Stimulated activated CD8-positive, alpha-beta memory T cell treated with anti-CD3 and anti-CD28 coated beads, Interleukin-2, amount 100 ng/mL, for 48 hours (primary cell): ENCODE measurements at regions not wholly inside any gene's neighbourhood (a gene's known extent, or its start where the extent isn't known, plus 50 kb on each side); places are given as distances from the start of the nearest gene placed in this dataset.

Source experiments
- DNase-seq, 2 donors: peaks; one replicate each; pipeline ENCODE4 v3.0.0-alpha.2; 2020; ENCODE audit warnings: low read depth in 2 of 2

DNA sequence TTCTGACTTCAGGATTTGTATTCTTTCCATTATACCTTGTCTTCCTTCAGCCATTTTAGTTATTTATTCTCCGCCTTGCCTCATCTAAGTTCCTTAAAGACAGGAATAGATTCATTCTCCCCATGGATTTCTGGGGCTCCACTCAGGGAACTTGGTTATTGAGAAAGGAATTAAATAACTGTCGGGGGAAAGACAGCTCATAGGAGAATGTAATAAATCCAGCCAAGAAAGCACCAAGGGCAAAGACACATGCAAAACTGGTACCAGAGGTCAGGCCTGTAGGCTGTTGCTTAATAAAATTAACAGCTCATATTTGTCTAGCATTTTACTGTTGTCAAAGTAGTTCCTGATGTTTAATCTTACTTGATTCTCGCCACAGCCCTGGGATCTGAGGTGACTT is 357.2 kb downstream of the TMEM38B start:
- no peak for DNase-seq

- DNase-seq, result no peak
Observed at GRCh38 chr9:106052166-106052565, 357.8 kb downstream of the TMEM38B start.

- DNase-seq, result no peak
Observed at GRCh38 chr9:106052735-106053134, 358.4 kb downstream of the TMEM38B start.

DNA sequence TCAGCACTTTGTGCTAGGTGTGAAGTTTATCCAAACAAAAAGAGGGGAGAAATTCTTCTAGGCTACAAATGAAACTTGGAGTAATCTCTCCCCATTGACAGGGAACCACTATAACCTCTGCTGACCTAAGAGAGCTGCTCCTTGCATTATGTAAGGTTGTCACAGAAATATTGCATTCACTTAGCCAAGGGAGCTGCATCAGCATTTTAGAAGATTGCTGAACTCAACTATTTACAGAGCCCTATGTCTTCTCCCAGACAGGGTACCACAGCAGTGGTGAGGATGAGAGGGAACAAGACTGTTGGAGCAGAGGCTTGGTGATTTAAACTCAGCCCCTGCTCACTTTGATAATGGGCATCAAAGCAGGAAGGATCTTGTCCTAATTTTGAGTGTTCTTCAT is 362.0 kb downstream of the TMEM38B start:
- DNase-seq, result no peak

- no peak for DNase-seq
Observed at GRCh38 chr9:106058460-106058859, 364.1 kb downstream of the TMEM38B start.

GRCh38 chr9:106059886-106060285 is 365.5 kb downstream of the TMEM38B start:
- DNase-seq, result no peak

DNA sequence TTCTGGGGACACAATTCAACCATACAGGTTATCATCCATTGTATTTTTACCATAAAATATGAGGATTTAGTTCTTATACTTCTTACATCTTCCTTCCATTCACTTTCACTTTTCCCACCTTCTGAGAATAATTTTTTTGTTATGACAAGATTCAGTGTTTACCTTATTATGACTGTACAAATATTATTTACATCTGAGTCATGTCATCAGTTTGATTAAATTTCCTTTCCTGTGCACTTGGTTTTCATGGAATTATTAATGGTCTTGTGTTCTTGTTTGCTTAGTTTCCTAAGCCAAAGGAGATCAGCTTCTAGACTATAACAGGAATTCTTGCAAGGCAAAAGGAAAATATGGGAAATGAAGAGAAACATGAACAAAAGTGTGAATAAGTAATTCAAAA is 366.5 kb downstream of the TMEM38B start:
- no peak for DNase-seq

- no peak for DNase-seq
Observed at GRCh38 chr9:106062250-106062649, 367.9 kb downstream of the TMEM38B start.

- DNase-seq, result no peak
Observed at GRCh38 chr9:106065136-106065535, 370.8 kb downstream of the TMEM38B start.

GRCh38 chr9:106065579-106066214 is 371.4 kb downstream of the TMEM38B start:
- DNase-seq, result no peak

- no peak for DNase-seq
Observed at GRCh38 chr9:106066940-106067524, 372.7 kb downstream of the TMEM38B start.

- no peak for DNase-seq
Observed at GRCh38 chr9:106069241-106069640, 374.9 kb downstream of the TMEM38B start.

DNA sequence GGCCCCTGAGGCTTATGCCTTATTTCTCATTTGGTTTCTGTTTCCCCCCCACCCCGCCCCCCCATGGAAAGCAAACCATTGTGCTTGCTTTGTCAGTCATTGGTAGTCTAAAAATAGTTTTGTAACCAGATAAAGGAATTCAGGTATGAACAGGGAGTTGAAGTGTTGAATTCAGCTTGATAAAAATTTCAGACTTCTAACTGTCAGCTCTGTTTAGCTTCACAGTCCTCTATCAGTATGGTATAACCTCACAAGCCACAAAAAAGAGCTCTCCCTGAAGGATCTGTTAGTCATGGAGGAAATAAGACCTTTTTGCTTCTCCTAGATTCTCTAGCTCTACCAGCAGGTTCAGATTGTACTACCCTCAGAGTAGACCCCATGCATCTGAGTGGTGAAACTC is 378.1 kb downstream of the TMEM38B start:
- no peak for DNase-seq

- DNase-seq, result no peak
Observed at GRCh38 chr9:106074006-106074405, 379.7 kb downstream of the TMEM38B start.

DNA sequence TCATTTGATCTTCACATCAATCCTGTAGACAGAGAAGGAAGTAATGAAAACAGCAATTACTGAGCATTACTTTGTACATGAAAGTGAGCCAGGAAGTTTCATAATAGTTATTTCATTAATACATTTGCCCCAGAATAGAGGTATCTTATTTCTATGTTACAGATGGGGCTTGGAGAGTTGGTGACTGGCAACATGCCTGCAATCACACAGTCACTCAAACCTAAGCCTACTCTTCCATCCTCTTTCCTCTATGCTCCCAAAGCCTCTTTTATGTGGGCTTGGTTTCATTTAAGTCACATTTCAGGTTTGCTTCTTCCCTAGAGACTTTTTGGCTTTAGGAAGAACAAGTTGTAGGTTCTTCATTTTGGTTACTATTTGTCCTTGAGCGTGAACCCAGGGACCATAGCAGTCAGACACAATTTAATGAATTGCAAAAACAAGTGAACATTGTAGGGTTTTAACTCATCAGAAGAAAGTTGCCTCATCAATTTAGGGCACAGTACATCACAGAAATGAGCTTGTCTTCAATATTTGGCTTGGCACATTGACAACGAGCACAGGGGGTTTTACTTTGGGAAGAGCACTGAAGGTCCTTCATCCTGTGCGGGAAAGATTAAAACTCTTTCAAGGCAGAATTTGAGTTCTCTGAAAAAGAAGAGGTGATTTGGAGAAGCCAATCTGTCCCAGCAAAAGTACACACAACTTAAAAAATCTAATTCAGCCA is 381.1 kb downstream of the TMEM38B start:
- no peak for DNase-seq

GRCh38 chr9:106075960-106076327 is 381.6 kb downstream of the TMEM38B start:
- DNase-seq, result no peak

GRCh38 chr9:106076711-106077110 is 382.4 kb downstream of the TMEM38B start:
- DNase-seq, result no peak

- no peak for DNase-seq
Observed at GRCh38 chr9:106077731-106078130, 383.4 kb downstream of the TMEM38B start.

- DNase-seq, result no peak
Observed at GRCh38 chr9:106082621-106083020, 388.3 kb downstream of the TMEM38B start.

- DNase-seq, result no peak
Observed at GRCh38 chr9:106084702-106085101, 390.4 kb downstream of the TMEM38B start.

GRCh38 chr9:106085479-106085878 is 391.1 kb downstream of the TMEM38B start:
- DNase-seq, result no peak

GRCh38 chr9:106092083-106092482 is 397.7 kb downstream of the TMEM38B start:
- no peak for DNase-seq

DNA sequence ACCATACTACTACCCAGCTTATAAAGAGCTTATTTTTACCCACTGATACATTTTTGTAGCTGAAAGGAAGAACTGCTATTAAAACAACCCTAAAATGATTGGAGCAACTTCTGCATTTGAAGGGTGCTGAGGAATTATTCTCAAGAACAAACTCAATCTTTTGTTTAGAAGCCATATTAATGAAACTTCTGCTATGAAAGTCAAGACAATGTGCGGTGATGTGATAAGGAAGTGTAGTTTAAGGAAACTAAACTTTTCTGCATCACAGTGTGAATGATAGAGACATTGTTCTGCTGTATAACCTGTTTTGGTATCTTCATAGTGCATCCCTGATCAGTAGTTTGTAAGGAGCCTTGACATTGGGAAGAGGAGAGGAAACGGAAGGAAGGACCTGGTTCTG is 408.5 kb downstream of the TMEM38B start:
- no peak for DNase-seq
